Keratinocyte (primary cell): ENCODE measurements at regions not wholly inside any gene's neighbourhood (a gene's known extent, or its start where the extent isn't known, plus 50 kb on each side); places are given as distances from the start of the nearest gene placed in this dataset.

Experiments used
- DNase-seq: peaks from one replicate; pipeline ENCODE4 v3.0.0-alpha.2; 2011; ENCODE audit warnings: low read depth, missing footprints, low spot score
- FAIRE-seq: peaks from 2 replicates; lab custom pipeline; 2011; peaks lifted over from hg19 to GRCh38; lab: Jason Lieb, UNC
- H2AFZ ChIP-seq: 2 replicates; pipeline ENCODE4 v1.6.0; 2012; ENCODE audit warnings: low read length, control low read depth, inconsistent platforms; ENCODE audit not compliant: control insufficient read depth
- H3K27ac ChIP-seq: 2 replicates; pipeline ENCODE4 v1.5.1; 2011; ENCODE audit warnings: low read length; ENCODE audit not compliant: control insufficient read depth, insufficient read depth
- H3K27me3 ChIP-seq: 3 replicates; pipeline ENCODE4 v1.6.0; 2011; ENCODE audit warnings: low read length; ENCODE audit not compliant: control insufficient read depth, insufficient read depth; ENCODE audit errors: extremely low read depth
- H3K36me3 ChIP-seq, 2 experiments: 2 replicates in 1 of 2; 3 replicates in 1 of 2; pipeline ENCODE4 v1.5.1; 2011; ENCODE audit warnings: low read length in 2 of 2, mild to moderate bottlenecking in 1 of 2; ENCODE audit not compliant: control insufficient read depth in 2 of 2, insufficient read depth in 2 of 2; ENCODE audit errors: extremely low read depth in 1 of 2
- H3K4me1 ChIP-seq: 3 replicates; pipeline ENCODE4 v1.5.1; 2011; ENCODE audit warnings: low read length; ENCODE audit not compliant: control insufficient read depth, insufficient read depth; ENCODE audit errors: extremely low read depth
- H3K4me2 ChIP-seq: 3 replicates; pipeline ENCODE4 v1.6.0; 2011; ENCODE audit warnings: low read depth, low read length; ENCODE audit not compliant: control insufficient read depth, insufficient read depth; ENCODE audit errors: extremely low read depth
- H3K4me3 ChIP-seq, 3 experiments: fragments of 200-600 bp in 1 of 3; sonication (generic) in 1 of 3; 2 replicates in 2 of 3; 3 replicates in 1 of 3; pipeline ENCODE4 v1.5.1; 2011 to 2016; ENCODE audit warnings: low read length in 3 of 3, mild to moderate bottlenecking in 3 of 3, control low read depth in 2 of 3, inconsistent platforms in 1 of 3, low read depth in 1 of 3, mixed read lengths in 1 of 3, mixed run types in 1 of 3, moderate library complexity in 1 of 3; ENCODE audit not compliant: control insufficient read depth in 2 of 3, insufficient read depth in 2 of 3; ENCODE audit errors: extremely low read depth in 1 of 3
- H3K79me2 ChIP-seq: 2 replicates; pipeline ENCODE4 v1.6.0; 2012; ENCODE audit warnings: low read length; ENCODE audit not compliant: control insufficient read depth, insufficient read depth
- H3K9ac ChIP-seq: 3 replicates; pipeline ENCODE4 v1.6.0; 2011; ENCODE audit warnings: low read length; ENCODE audit not compliant: control insufficient read depth, insufficient read depth; ENCODE audit errors: extremely low read depth
- H3K9me1 ChIP-seq: 3 replicates; pipeline ENCODE4 v1.6.0; 2011; ENCODE audit warnings: low read length; ENCODE audit not compliant: control insufficient read depth, insufficient read depth; ENCODE audit errors: extremely low read depth
- H3K9me3 ChIP-seq: 2 replicates; pipeline ENCODE4 v1.5.1; 2012; ENCODE audit warnings: low read depth, low read length; ENCODE audit not compliant: control insufficient read depth
- H4K20me1 ChIP-seq: 3 replicates; pipeline ENCODE4 v1.6.0; 2011; ENCODE audit warnings: low read length; ENCODE audit not compliant: control insufficient read depth, insufficient read depth; ENCODE audit errors: extremely low read depth
- EZH2 ChIP-seq: IDR thresholded peaks from one replicate; pipeline ENCODE4 v1.6.1; 2012; ENCODE audit warnings: inconsistent platforms, mild to moderate bottlenecking, low read length, moderate library complexity
- dilution Hi-C: fragments of 300-500 bp; cut with MboI; formaldehyde crosslinking; loops from one replicate; pipeline ENCODE4 v1.7.0; 2020; ENCODE audit warnings: low sequenced_read_pairs; ENCODE audit not compliant: extremely low pct_ligation_motif_present
- TF ChIP-seq, protein P1 (sequence below), 3 experiments: IDR thresholded peaks in 1 of 3; conservative IDR thresholded peaks in 1 of 3; optimal IDR thresholded peaks in 1 of 3; 2 replicates in 2 of 3; 3 replicates in 1 of 3; pipeline versions ENCODE3 to v1.5.1; 2011; ENCODE audit warnings: low read length in 3 of 3, mild to moderate bottlenecking in 3 of 3, moderate library complexity in 2 of 3, control low read depth in 1 of 3, inconsistent platforms in 1 of 3; ENCODE audit not compliant: insufficient read depth in 2 of 3; ENCODE audit errors: extremely low read depth in 1 of 3

GRCh38 chr3:135622656-135623055 is 342.9 kb upstream of the PPP2R3A start:
- Histone ChIP-seq H3K36me3 (no peaks in the 10 kb centered on the region), H4K20me1 (no peaks in the 10 kb centered on the region), H3K79me2 (no peaks in the 10 kb centered on the region), H3K4me1 (no peaks in the 10 kb centered on the region), H2AFZ (no peak overlapping the region), H3K9me3 (no peaks in the 10 kb centered on the region), H3K9me1 (no peaks in the 10 kb centered on the region), H3K27me3 (no peaks in the 10 kb centered on the region), H3K4me2 (no peak overlapping the region), H3K4me3 (no peak overlapping the region), H3K27ac (no peak overlapping the region), H3K9ac (no peak overlapping the region)
- TF ChIP-seq EZH2, result no peak
- TF ChIP-seq, protein P1, sequence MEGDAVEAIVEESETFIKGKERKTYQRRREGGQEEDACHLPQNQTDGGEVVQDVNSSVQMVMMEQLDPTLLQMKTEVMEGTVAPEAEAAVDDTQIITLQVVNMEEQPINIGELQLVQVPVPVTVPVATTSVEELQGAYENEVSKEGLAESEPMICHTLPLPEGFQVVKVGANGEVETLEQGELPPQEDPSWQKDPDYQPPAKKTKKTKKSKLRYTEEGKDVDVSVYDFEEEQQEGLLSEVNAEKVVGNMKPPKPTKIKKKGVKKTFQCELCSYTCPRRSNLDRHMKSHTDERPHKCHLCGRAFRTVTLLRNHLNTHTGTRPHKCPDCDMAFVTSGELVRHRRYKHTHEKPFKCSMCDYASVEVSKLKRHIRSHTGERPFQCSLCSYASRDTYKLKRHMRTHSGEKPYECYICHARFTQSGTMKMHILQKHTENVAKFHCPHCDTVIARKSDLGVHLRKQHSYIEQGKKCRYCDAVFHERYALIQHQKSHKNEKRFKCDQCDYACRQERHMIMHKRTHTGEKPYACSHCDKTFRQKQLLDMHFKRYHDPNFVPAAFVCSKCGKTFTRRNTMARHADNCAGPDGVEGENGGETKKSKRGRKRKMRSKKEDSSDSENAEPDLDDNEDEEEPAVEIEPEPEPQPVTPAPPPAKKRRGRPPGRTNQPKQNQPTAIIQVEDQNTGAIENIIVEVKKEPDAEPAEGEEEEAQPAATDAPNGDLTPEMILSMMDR (optimal IDR thresholded peaks at IDR 0.05 in 1 of 3, IDR thresholded peaks at IDR 0.05 in 1 of 3, conservative IDR thresholded peaks at IDR 0.05 in 1 of 3; ENCODE audit: extremely low read depth in 1 of 3, insufficient read depth in 2 of 3, low read length in 3 of 3), result no peak
- no peak for FAIRE-seq
- dilution Hi-C loops, result no loop called here
- no peak for DNase-seq

DNA sequence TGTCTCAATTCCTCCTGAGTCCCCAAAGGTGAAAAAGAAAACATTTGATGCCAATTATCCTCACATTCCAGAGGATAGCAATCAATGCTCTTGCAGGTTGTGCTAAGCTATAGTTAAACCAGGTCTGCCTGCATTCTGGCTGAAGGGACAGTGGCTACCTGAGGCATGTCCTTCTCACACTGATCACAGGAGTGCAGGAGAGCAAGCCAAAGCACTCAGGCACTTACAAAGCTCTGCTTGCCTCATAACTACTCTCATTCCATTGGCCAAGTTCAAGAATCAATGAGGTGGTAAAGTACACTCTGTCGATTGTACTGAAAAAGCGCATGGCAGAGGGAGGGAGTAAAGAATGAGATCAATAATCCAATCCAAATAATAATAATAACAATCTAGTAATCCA is 342.0 kb upstream of the PPP2R3A start:
- Histone ChIP-seq H3K9ac (no peak overlapping the region), H3K4me1 (no peaks in the 10 kb centered on the region), H3K27me3 (no peaks in the 10 kb centered on the region), H3K4me3 (no peak overlapping the region), H3K27ac (no peak overlapping the region), H3K36me3 (no peaks in the 10 kb centered on the region), H4K20me1 (no peaks in the 10 kb centered on the region), H2AFZ (no peak overlapping the region), H3K9me1 (no peaks in the 10 kb centered on the region), H3K4me2 (no peak overlapping the region), H3K79me2 (no peaks in the 10 kb centered on the region), H3K9me3 (no peaks in the 10 kb centered on the region)
- DNase-seq, result no peak
- dilution Hi-C loops, result no loop called here
- FAIRE-seq, result no peak
- TF ChIP-seq, protein P1 (optimal IDR thresholded peaks at IDR 0.05 in 1 of 3, IDR thresholded peaks at IDR 0.05 in 1 of 3, conservative IDR thresholded peaks at IDR 0.05 in 1 of 3; ENCODE audit: extremely low read depth in 1 of 3, insufficient read depth in 2 of 3, low read length in 3 of 3), result no peak
- TF ChIP-seq EZH2, result no peak
